ENCODE measurements at regions not wholly inside any gene's neighbourhood (a gene's known extent, or its start where the extent isn't known, plus 50 kb on each side); places are given as distances from the start of the nearest gene placed in this dataset.

GRCh38 chr3:111303760-111304159, 232.1 kb downstream of the NECTIN3 start:
- no peak for TF ChIP-seq CTCF (conservative IDR thresholded peaks at IDR 0.05)
- H3K79me2 ChIP-seq (ENCODE audit: insufficient read depth, low read length): no peaks in the 10 kb centered on the region
- H3K27ac ChIP-seq (ENCODE audit: insufficient read length, low read depth, low read length): no peak overlapping the region
- no peak overlapping the region for H4K91ac ChIP-seq (ENCODE audit: insufficient read length, low read depth, low read length)
- no peak overlapping the region for H2AK5ac ChIP-seq (ENCODE audit: insufficient read length, low read length)
- H3K27me3 Mint-ChIP-seq (ENCODE audit: low read depth): no peaks in the 10 kb centered on the region
- H3K4ac ChIP-seq (ENCODE audit: low read depth, low read length): no peak overlapping the region
- no peak overlapping the region for H3K56ac ChIP-seq (ENCODE audit: insufficient read length, low read depth, low read length)
- no peak overlapping the region for H2BK20ac ChIP-seq (ENCODE audit: low read depth, low read length, poor library complexity, severe bottlenecking)
- H3K9me3 ChIP-seq (ENCODE audit: control insufficient read depth, low read depth, low read length): no peaks in the 10 kb centered on the region
- H4K20me1 ChIP-seq (ENCODE audit: control insufficient read depth, insufficient read depth, insufficient read length): no peaks in the 10 kb centered on the region
- WGBS (ENCODE audit: extremely low coverage, insufficient read length, low lambda C conversion rate): no CpG with 5 or more reads among the region's 1 CpG
- H3K18ac ChIP-seq (ENCODE audit: insufficient read length, low read depth, low read length): no peak overlapping the region
- H3K9me3 Mint-ChIP-seq: no peaks in the 10 kb centered on the region
- H2BK120ac ChIP-seq (ENCODE audit: low read depth, low read length, poor library complexity, severe bottlenecking): no peak overlapping the region
- no peak overlapping the region for H3K14ac ChIP-seq (ENCODE audit: insufficient read depth, low read length)
- H2AFZ ChIP-seq (ENCODE audit: low read length): no peak overlapping the region
- no peaks in the 10 kb centered on the region for H3K36me3 Mint-ChIP-seq (ENCODE audit: insufficient read depth in 1 of 3, low read depth in 3 of 3)
- no peak overlapping the region for H3K4me3 Mint-ChIP-seq
- no peak overlapping the region for H3K9ac ChIP-seq (ENCODE audit: extremely low read depth, insufficient read length, low read length)
- no peak overlapping the region for H3K27ac Mint-ChIP-seq
- H2BK15ac ChIP-seq (ENCODE audit: low read depth, low read length): no peak overlapping the region
- H3K27me3 ChIP-seq (ENCODE audit: insufficient read depth, low read length): no peaks in the 10 kb centered on the region
- no peak overlapping the region for H4K5ac ChIP-seq (ENCODE audit: insufficient read length, low read depth, low read length)
- no peak overlapping the region for H2BK5ac ChIP-seq (ENCODE audit: insufficient read length, low read length)
- no peak overlapping the region for H3T11ph ChIP-seq (ENCODE audit: low read length)
- no peak overlapping the region for H2BK12ac ChIP-seq (ENCODE audit: insufficient read length, low read depth, low read length)
- H3K4me2 ChIP-seq (ENCODE audit: insufficient read depth, insufficient read length, low read length): no peak overlapping the region
- no peak for DNase-seq
- no peaks in the 10 kb centered on the region for H3K4me1 ChIP-seq (ENCODE audit: insufficient read depth, low read length)
- peaks cover 2 to 7% of the 10 kb centered on the region in 2 experiments; a peak in 2 of 4 replicates for H3K4me1 Mint-ChIP-seq
- H3K79me1 ChIP-seq (ENCODE audit: insufficient read depth, low read depth, low read length, poor library complexity, severe bottlenecking): no peaks in the 10 kb centered on the region
- H3K23ac ChIP-seq (ENCODE audit: insufficient read length, low read depth, low read length): no peak overlapping the region
- H3K23me2 ChIP-seq (ENCODE audit: insufficient read length, low read depth, low read length, poor library complexity, severe bottlenecking): no peaks in the 10 kb centered on the region
- H4K8ac ChIP-seq (replicated peaks; ENCODE audit: insufficient read length, low read depth, low read length): no peak overlapping the region
